Fibroblast of lung (primary cell): ENCODE measurements at regions not wholly inside any gene's neighbourhood (a gene's known extent, or its start where the extent isn't known, plus 50 kb on each side); places are given as distances from the start of the nearest gene placed in this dataset.

Experiments
- EZH2 ChIP-seq: IDR thresholded peaks from 2 replicates; pipeline ENCODE4 v1.5.1; 2012; ENCODE audit warnings: low read length, control low read depth, mild to moderate bottlenecking; ENCODE audit errors: missing control alignments
- TF ChIP-seq, protein P1 (sequence below), 2 donors: IDR thresholded peaks in 1 of 2; conservative IDR thresholded peaks in 1 of 2; 1 replicate in 1 of 2; 2 replicates in 1 of 2; pipeline ENCODE4 v1.5.1; 2011 to 2012; ENCODE audit warnings: low read length in 2 of 2, control low read depth in 1 of 2, inconsistent platforms in 1 of 2, low read depth in 1 of 2, mild to moderate bottlenecking in 1 of 2

DNA sequence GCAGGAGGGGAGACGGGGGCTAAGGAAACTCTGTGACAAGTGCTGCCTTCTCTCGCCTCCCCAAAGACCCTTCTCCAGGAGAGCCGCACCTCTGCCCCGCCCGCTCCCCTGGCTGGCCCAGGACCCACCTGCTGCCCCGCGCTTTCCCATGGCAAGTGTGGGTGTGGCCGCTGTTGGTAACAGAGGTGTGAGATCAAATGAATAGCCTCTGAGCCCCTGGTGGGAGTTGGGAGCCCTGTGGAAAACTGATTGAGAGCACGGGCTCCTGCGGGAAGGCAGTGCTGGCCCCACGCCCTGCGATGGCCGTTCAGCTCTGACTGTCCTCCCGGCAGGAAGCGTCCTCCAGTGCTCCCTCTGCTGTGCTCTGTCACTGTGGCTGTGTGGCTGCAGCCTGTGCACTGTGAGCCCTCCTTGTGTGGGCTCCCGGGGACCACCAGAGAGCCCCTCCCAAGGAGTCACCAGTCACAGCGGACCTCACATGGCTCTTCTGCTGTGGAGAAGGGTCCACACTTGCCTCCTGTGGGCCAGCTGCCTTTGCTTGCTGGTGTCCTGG is 1275.9 kb downstream of the BRD1 start:
- TF ChIP-seq, protein P1, sequence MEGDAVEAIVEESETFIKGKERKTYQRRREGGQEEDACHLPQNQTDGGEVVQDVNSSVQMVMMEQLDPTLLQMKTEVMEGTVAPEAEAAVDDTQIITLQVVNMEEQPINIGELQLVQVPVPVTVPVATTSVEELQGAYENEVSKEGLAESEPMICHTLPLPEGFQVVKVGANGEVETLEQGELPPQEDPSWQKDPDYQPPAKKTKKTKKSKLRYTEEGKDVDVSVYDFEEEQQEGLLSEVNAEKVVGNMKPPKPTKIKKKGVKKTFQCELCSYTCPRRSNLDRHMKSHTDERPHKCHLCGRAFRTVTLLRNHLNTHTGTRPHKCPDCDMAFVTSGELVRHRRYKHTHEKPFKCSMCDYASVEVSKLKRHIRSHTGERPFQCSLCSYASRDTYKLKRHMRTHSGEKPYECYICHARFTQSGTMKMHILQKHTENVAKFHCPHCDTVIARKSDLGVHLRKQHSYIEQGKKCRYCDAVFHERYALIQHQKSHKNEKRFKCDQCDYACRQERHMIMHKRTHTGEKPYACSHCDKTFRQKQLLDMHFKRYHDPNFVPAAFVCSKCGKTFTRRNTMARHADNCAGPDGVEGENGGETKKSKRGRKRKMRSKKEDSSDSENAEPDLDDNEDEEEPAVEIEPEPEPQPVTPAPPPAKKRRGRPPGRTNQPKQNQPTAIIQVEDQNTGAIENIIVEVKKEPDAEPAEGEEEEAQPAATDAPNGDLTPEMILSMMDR (conservative IDR thresholded peaks at IDR 0.05 in 1 of 2, IDR thresholded peaks at IDR 0.05 in 1 of 2; ENCODE audit: low read depth in 1 of 2, low read length in 2 of 2): no peak
- TF ChIP-seq EZH2: no peak
